Right lobe of liver (tissue), 4 donors: ENCODE measurements at regions not wholly inside any gene's neighbourhood (a gene's known extent, or its start where the extent isn't known, plus 50 kb on each side); places are given as distances from the start of the nearest gene placed in this dataset.

Source experiments
- CTCF ChIP-seq, 4 donors: fragments of 200-600 bp in 3 of 4; fragments of 450-650 bp in 1 of 4; IDR thresholded peaks; one replicate each; pipeline versions ENCODE4 v1.5.1 to v1.8.0; 2016 to 2022; ENCODE audit warnings: antibody characterized with exemption in 4 of 4, mild to moderate bottlenecking in 2 of 4
- POLR2A ChIP-seq: fragments of 450-650 bp; IDR thresholded peaks from one replicate; pipeline ENCODE4 v1.6.1; 2017; ENCODE audit warnings: antibody characterized with exemption, mild to moderate bottlenecking
- donor health status: DM: no; HTN: no; CAD: no.
- donor health status: DM: no; HTN: no; CAD: no.
- donor health status: DM: no; HTN: yes; CAD: no.

GRCh38 chr1:101183388-101183699 lies 53.5 kb upstream of the S1PR1 start:
- TF ChIP-seq POLR2A (no peak), CTCF (IDR thresholded peaks at IDR 0.05) (no peak)
